ENCODE measurements at regions not wholly inside any gene's neighbourhood (a gene's known extent, or its start where the extent isn't known, plus 50 kb on each side); places are given as distances from the start of the nearest gene placed in this dataset.

- TF ChIP-seq TAF1 (IDR thresholded peaks at IDR 0.05; ENCODE audit: borderline replicate concordance, low read depth, low read length) = no peak
- no peak for TF ChIP-seq POLR2AphosphoS5 (IDR thresholded peaks at IDR 0.05; ENCODE audit: low read depth, low read length)
- no peak for TF ChIP-seq POLR2A (IDR thresholded peaks at IDR 0.05; ENCODE audit: low read depth, low read length)
Observed at GRCh38 chr22:46026899-46027210, 49.9 kb upstream of the WNT7B start.

All from GM12892 (cell line).